PC-3 (cell line): ENCODE measurements at regions not wholly inside any gene's neighbourhood (a gene's known extent, or its start where the extent isn't known, plus 50 kb on each side); places are given as distances from the start of the nearest gene placed in this dataset.

Experiments used
- ATAC-seq: fragments of 200-7000 bp; cut with Tn5 transposase; 2 replicates; pipeline ENCODE4 v1.9.1; 2020; ENCODE audit warnings: mild to moderate bottlenecking, moderate library complexity
- BruUV-seq: library from RNA; stranded (reverse); fragments of 400-500 nt; replicated peaks from 2 replicates; lab custom pipeline; 2021; lab: Mats Ljungman, UMichigan
- CTCF ChIA-PET: fragments of 300-600 bp; sonication (Branson Sonifier 250); formaldehyde crosslinking; loops from one replicate; lab custom pipeline; 2022; ENCODE audit warnings: antibody characterized with exemption; lab: Charles Lee
- POLR2A ChIA-PET: fragments of 300-600 bp; sonication (Branson Sonifier 250); formaldehyde crosslinking; loops from one replicate; lab custom pipeline; 2022; ENCODE audit warnings: antibody characterized with exemption; ENCODE audit not compliant: unreplicated experiment; lab: Charles Lee
- DNase-seq: peaks from one replicate; pipeline ENCODE4 v3.0.0-alpha.2; 2015
- H2AFZ ChIP-seq: fragments of 300-600 bp; sonication (generic); 2 replicates; pipeline ENCODE4 v1.6.0; 2016; ENCODE audit warnings: antibody characterized with exemption, low read length
- H3F3A ChIP-seq: fragments of 300-600 bp; sonication (generic); one replicate; pipeline ENCODE4 v1.6.0; 2017; ENCODE audit warnings: antibody characterized with exemption, low read length, control low read depth, mild to moderate bottlenecking; ENCODE audit not compliant: unreplicated experiment
- H3K27ac ChIP-seq: fragments of 300-600 bp; sonication (generic); 2 replicates; pipeline ENCODE4 v1.5.1; 2016; ENCODE audit warnings: mild to moderate bottlenecking, low read length
- H3K27me3 ChIP-seq: fragments of 300-600 bp; sonication (generic); 2 replicates; pipeline ENCODE4 v1.6.1; 2016; ENCODE audit warnings: low read length, mixed read lengths
- H3K36me3 ChIP-seq: fragments of 300-600 bp; sonication (generic); 2 replicates; pipeline ENCODE4 v1.6.1; 2016; ENCODE audit warnings: low read depth, mixed run types, low read length, mixed read lengths
- H3K4me1 ChIP-seq: fragments of 300-600 bp; sonication (generic); 2 replicates; pipeline ENCODE4 v1.5.1; 2016; ENCODE audit warnings: low read length; ENCODE audit not compliant: insufficient read depth
- H3K4me2 ChIP-seq: fragments of 300-600 bp; sonication (generic); 2 replicates; pipeline ENCODE4 v1.6.0; 2016; ENCODE audit warnings: low read length
- H3K4me3 ChIP-seq: fragments of 300-600 bp; sonication (generic); 2 replicates; pipeline ENCODE4 v1.5.1; 2016; ENCODE audit warnings: mild to moderate bottlenecking, low read length, mixed read lengths
- H3K79me2 ChIP-seq: fragments of 300-600 bp; sonication (generic); 2 replicates; pipeline ENCODE4 v1.6.1; 2017; ENCODE audit warnings: low read length, mixed read lengths
- H3K9ac ChIP-seq: fragments of 300-600 bp; sonication (generic); 2 replicates; pipeline ENCODE4 v1.6.0; 2016; ENCODE audit warnings: mild to moderate bottlenecking, low read length
- H3K9me2 ChIP-seq: fragments of 300-600 bp; sonication (generic); replicated peaks from 2 replicates; pipeline ENCODE4 v1.6.1; 2016; ENCODE audit warnings: mixed run types, low read length, mixed read lengths
- H3K9me3 ChIP-seq: fragments of 300-600 bp; sonication (generic); 2 replicates; pipeline ENCODE4 v1.6.1; 2016; ENCODE audit warnings: low read length, mixed read lengths
- H4K20me1 ChIP-seq: fragments of 300-600 bp; sonication (generic); 2 replicates; pipeline ENCODE4 v1.6.1; 2016; ENCODE audit warnings: low read length, mixed read lengths
- EZH2 ChIP-seq: fragments of 300-600 bp; sonication (generic); IDR thresholded peaks from one replicate; pipeline ENCODE4 v1.6.1; 2017; ENCODE audit warnings: antibody characterized with exemption, mild to moderate bottlenecking, low read length; ENCODE audit not compliant: unreplicated experiment
- EZH2phosphoT487 ChIP-seq: fragments of 300-600 bp; sonication (generic); IDR thresholded peaks from 2 replicates; pipeline ENCODE4 v1.6.1; 2018; ENCODE audit warnings: mild to moderate bottlenecking, antibody characterized with exemption, low read length, borderline replicate concordance
- intact Hi-C: fragments of 100-400 bp; cut with micrococcal nuclease; formaldehyde crosslinking; loops from 2 replicates; pipeline ENCODE4 v1.9.0; 2023
- TF ChIP-seq, protein P1 (sequence below): fragments of 300-600 bp; sonication (generic); conservative IDR thresholded peaks from 2 replicates; pipeline ENCODE4 v1.5.1; 2017; ENCODE audit warnings: antibody characterized with exemption, low read depth, mild to moderate bottlenecking, low read length

DNA sequence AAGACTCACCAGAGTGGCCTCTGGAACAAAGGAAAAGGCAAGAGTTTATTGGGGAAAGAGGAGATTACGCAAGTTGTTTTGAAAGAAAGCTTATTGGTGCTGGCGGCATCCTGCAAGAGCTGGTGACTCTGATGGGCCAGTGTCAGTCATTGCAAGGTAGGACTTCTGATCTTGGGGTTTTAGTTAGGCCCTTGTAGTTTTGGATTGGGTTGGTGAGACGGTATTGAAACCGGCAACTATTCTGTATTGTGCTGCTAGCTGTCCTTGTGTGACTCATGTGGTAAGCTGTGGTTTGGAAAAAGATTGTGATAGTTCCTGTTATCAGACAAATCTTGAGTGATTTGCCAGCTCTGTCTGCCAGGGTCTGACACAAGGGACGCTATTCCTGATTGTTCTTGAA is 159.1 kb upstream of the PIEZO2 start:
- H3K4me2 ChIP-seq, result no peak overlapping the region
- no peak overlapping the region for H3K27ac ChIP-seq
- H3K27me3 ChIP-seq, result peaks cover 16% of the 10 kb centered on the region
- no peak overlapping the region for H3K9ac ChIP-seq
- H3K79me2 ChIP-seq, result no peaks in the 10 kb centered on the region
- POLR2A ChIA-PET, result no interaction called here
- no peaks in the 10 kb centered on the region for H4K20me1 ChIP-seq
- no peak for ATAC-seq
- H3K9me2 ChIP-seq, result no peaks in the 10 kb centered on the region
- H2AFZ ChIP-seq, result no peak overlapping the region
- TF ChIP-seq, protein P1, sequence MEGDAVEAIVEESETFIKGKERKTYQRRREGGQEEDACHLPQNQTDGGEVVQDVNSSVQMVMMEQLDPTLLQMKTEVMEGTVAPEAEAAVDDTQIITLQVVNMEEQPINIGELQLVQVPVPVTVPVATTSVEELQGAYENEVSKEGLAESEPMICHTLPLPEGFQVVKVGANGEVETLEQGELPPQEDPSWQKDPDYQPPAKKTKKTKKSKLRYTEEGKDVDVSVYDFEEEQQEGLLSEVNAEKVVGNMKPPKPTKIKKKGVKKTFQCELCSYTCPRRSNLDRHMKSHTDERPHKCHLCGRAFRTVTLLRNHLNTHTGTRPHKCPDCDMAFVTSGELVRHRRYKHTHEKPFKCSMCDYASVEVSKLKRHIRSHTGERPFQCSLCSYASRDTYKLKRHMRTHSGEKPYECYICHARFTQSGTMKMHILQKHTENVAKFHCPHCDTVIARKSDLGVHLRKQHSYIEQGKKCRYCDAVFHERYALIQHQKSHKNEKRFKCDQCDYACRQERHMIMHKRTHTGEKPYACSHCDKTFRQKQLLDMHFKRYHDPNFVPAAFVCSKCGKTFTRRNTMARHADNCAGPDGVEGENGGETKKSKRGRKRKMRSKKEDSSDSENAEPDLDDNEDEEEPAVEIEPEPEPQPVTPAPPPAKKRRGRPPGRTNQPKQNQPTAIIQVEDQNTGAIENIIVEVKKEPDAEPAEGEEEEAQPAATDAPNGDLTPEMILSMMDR, result no peak
- TF ChIP-seq EZH2phosphoT487 (no peak), EZH2 (no peak)
- no peak for DNase-seq
- H3K9me3 ChIP-seq, result no peaks in the 10 kb centered on the region
- no peak overlapping the region for H3K4me3 ChIP-seq
- H3K4me1 ChIP-seq, result no peaks in the 10 kb centered on the region
- no TSS peak for BruUV-seq
- H3K36me3 ChIP-seq, result no peaks in the 10 kb centered on the region
- intact Hi-C loops, result no loop called here
- H3F3A ChIP-seq, result no peaks in the 10 kb centered on the region
- CTCF ChIA-PET, result no interaction called here

DNA sequence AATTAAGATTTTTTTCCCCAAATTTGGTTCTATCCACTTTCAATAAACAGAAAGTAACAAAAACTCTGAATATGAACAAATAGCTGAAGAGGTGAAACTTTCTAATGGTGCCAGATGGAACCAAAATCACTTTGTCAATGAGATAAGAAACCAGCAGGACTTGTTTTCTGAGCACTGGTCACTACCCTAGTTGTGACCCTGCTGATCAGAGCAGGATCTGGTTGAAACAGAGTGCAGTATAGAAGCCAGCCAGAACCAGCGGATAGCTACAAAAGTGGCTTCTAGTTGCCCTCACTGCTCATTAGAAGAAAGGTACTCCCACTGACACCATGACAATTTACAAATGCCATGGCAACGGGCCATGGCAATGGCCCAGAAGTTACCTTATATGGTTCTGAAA is 158.3 kb upstream of the PIEZO2 start:
- Histone ChIP-seq H2AFZ (no peak overlapping the region), H3K4me1 (no peaks in the 10 kb centered on the region), H3K4me3 (no peak overlapping the region), H3K9me3 (no peaks in the 10 kb centered on the region), H3K4me2 (no peak overlapping the region), H3F3A (no peaks in the 10 kb centered on the region), H4K20me1 (no peaks in the 10 kb centered on the region), H3K27ac (no peak overlapping the region), H3K9ac (no peak overlapping the region), H3K9me2 (no peaks in the 10 kb centered on the region), H3K36me3 (no peaks in the 10 kb centered on the region), H3K27me3 (peaks cover 8% of the 10 kb centered on the region), H3K79me2 (no peaks in the 10 kb centered on the region)
- intact Hi-C loops, result no loop called here
- BruUV-seq, result no TSS peak
- DNase-seq, result no peak
- POLR2A ChIA-PET, result no interaction called here
- ATAC-seq, result no peak
- CTCF ChIA-PET, result interaction anchor here (0.6 kb wide), 1 partner anchor 39 kb away, joined by 4 read pairs; no protein-coding TSS in a partner anchor
- TF ChIP-seq, protein P1, result no peak
- no peak for TF ChIP-seq EZH2phosphoT487
- no peak for TF ChIP-seq EZH2

DNA sequence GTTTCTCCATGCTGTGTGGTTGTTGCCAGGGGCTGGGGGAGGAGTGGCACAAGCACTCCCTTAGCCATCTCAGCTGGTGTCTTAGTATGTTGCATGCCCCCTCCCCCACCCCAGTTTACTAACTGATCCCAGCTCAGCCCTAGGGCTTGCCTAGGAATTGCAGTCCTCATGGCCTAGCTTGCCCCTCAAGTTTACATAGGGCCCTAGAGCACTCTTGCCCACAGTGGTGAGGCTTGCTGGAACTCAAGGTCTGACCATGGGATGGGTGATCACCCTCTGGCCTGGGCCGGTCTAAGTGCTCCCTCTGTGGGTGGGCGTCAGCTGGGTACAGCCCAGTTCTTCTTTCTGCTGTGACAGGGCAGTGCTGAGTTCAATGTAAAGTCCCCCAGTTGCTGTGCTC is 156.1 kb upstream of the PIEZO2 start:
- no peak overlapping the region for H3K4me2 ChIP-seq
- no peak overlapping the region for H3K4me3 ChIP-seq
- BruUV-seq, result no TSS peak
- no peaks in the 10 kb centered on the region for H3K36me3 ChIP-seq
- H3K27ac ChIP-seq, result no peak overlapping the region
- no peak for DNase-seq
- H3K9me2 ChIP-seq, result no peaks in the 10 kb centered on the region
- POLR2A ChIA-PET, result no interaction called here
- 0 out of 2 replicates have a peak, but pooled peaks cover 3% of the 10 kb centered on the region for H3K27me3 ChIP-seq
- H3K79me2 ChIP-seq, result no peaks in the 10 kb centered on the region
- H4K20me1 ChIP-seq, result no peaks in the 10 kb centered on the region
- no peak for ATAC-seq
- no peak overlapping the region for H3K9ac ChIP-seq
- H3K9me3 ChIP-seq, result no peaks in the 10 kb centered on the region
- H3K4me1 ChIP-seq, result no peaks in the 10 kb centered on the region
- no peak overlapping the region for H2AFZ ChIP-seq
- intact Hi-C loops, result no loop called here
- TF ChIP-seq, protein P1, result no peak
- TF ChIP-seq EZH2phosphoT487 (no peak), EZH2 (no peak)
- CTCF ChIA-PET, result no interaction called here
- no peaks in the 10 kb centered on the region for H3F3A ChIP-seq
